T1000 (cell line): ENCODE measurements at regions not wholly inside any gene's neighbourhood (a gene's known extent, or its start where the extent isn't known, plus 50 kb on each side); places are given as distances from the start of the nearest gene placed in this dataset.

Experiments used
- DNase-seq: peaks from one replicate; lab custom pipeline; 2025; ENCODE audit warnings: mixed read lengths; lab: John Stamatoyannopoulos, UW

DNA sequence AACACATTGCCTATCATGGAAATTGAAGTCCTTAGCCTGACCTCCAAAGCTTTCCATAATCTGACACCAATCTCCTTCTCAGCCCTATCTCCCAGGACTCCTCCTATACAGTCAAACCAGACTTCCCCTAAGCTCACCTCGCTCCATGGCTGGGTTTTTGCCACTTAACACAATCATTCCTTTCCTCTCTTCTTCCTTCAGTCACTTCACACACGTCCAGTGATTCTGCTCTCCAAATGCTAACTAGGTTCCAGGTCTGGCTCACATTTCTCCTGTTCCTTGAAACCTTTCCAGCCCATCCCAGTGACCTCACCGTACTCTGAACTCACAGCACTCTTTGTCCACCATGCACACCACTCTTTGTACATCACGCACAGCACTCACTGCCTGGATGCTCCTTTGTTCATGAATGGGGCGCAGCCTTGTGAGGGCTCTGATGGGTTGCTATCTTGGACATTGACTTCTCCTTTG, 98.4 kb downstream of the GLUL start:
- no peak for DNase-seq

GRCh38 chr1:182292193-182292741, 99.3 kb downstream of the GLUL start:
- no peak for DNase-seq

DNA sequence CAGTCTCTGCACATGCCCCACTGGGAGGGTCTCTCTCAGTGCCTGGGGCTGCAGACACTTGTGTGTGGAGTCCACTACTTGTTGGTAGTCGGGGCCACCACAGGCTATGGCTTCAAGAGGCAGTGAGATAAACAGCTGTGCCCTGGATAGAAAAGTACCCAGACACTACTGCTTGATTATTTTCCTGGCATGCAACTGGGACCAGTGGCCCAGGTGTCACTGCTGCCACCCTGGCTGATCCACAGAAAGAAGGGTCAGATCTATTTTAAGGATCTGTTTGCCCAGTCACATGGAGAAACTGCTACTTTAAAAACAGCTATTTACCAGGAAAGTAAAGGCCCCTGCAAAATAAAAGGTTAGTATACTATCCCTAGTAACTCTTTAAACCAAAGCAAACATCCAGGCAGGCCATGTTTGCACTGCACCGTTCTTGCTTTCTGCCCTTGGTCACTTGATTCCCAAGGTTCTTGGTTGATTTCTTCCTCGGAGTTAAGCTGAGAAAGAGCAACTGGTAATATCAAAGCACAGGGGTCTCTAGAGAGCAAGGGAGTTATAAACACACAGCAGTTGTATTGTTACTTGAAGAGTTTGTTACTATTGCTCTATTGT, 99.9 kb downstream of the GLUL start:
- DNase-seq, result no peak

- no peak for DNase-seq
Measured at GRCh38 chr1:182288749-182289604, 102.6 kb downstream of the GLUL start.

DNA sequence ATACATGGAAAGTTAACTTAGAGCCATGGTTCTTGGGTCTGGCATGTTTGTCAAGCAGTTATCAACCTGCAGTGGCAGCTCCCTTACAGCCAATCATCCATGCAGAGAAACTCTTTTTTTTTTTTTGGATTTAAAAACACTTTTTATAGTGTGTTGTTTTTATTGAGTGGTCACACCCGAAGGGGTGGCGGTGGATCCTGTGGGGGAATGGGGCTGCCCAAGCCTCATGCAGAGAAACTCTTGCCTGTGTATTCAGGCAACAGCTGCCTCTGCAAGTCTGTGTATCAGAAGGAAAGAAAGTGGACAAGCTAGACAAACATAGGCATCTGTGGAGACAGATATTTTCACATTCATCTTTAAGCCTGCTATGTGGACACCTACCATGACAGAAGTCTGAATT, 104.8 kb downstream of the GLUL start:
- DNase-seq, result no peak

DNA sequence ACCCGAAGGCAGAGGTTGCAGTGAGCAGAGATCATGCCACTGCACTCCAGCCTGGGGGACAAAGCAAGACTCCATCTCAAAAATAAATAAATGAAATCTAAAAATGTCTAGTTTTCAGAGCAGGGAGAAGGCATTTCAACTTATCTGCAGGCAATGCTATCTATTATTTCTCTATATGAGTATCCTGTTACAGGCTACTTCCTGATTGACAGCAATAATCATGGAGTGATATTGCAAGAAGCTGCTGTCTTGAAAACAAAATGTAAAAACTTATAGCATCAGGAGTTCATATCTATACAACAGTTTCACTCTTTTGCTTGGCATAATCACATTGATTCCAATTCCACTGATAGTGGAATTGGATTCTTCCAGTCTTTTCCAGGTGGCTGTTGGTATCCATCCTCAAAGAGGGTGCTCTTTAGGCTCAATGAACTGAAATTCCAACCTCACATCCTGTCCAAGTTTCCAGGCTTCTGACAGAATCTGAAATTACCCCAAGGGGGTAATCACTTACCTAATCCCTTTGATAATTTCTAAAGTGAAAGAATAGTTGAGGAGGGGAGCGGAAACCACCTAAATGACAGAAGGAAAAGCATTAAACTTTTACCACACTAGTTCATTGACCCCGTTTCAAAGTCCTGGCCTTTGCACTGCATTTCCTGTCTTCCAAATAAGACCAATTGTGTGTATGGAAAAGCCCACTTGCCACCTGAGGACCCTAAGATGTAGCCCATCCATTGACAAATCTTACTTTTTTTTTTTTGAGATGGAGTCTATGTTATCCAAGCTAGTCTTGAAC, 107.6 kb downstream of the GLUL start:
- DNase-seq, result no peak

GRCh38 chr1:182281541-182281940, 110.0 kb downstream of the GLUL start:
- DNase-seq, result no peak

GRCh38 chr1:182280504-182280900, 111.1 kb downstream of the GLUL start:
- DNase-seq, result no peak

DNA sequence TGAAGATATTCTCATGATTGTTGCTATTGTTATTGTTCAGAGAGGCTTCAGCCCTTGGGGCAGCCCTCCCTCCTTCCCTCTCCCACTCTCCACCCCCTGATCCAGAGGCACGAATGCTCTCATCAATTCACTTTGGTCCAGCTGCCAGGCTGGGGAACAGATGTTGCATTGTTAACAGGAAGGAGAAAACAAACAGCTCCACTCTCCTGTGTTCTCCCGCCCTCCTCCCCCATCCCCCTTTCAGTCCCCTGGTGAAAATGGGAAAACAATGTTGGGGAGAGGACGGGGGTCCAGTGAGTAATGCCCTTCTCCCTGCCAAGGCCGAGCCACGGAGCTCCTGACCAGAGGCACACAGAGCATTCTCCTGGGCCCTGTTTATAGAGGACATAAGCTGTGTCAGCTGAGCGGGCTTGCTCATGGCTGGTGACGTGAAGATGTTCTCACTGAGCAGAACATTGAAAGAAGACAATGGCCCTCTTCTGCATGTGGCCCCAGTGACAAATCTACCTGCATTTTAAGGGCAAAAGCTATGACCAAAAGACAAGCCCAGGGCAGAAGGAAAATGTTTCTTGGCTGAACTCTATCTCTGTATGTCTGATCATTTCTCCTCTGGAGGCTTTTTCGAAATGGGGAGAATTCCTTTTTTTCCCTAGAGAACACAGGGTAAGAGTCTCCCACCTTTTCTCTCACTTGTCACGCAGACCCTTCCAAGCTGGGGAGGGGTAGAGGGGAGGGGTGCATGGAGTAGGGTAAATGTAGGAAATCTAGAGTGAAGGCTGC, 111.7 kb downstream of the GLUL start:
- no peak for DNase-seq

DNA sequence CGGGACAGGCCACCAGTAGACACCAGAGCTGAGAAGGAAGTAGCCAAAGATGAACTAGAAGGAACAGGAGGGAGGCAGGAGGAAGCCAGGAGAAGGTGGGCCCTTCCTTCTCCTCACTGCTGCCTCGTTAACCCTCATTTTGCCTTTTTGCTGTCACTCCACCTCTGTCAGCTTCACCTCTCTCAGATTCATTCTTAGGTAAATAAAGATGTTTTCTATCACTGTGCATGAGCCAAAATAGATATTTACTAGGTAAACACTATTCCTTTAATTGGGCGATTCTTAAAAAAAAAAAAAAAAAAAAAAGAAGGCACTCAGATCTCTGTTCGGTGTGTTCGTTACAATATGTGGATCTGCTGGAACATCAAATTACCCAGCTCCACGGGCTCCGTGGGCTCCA, 112.3 kb downstream of the GLUL start:
- DNase-seq, result no peak

DNA sequence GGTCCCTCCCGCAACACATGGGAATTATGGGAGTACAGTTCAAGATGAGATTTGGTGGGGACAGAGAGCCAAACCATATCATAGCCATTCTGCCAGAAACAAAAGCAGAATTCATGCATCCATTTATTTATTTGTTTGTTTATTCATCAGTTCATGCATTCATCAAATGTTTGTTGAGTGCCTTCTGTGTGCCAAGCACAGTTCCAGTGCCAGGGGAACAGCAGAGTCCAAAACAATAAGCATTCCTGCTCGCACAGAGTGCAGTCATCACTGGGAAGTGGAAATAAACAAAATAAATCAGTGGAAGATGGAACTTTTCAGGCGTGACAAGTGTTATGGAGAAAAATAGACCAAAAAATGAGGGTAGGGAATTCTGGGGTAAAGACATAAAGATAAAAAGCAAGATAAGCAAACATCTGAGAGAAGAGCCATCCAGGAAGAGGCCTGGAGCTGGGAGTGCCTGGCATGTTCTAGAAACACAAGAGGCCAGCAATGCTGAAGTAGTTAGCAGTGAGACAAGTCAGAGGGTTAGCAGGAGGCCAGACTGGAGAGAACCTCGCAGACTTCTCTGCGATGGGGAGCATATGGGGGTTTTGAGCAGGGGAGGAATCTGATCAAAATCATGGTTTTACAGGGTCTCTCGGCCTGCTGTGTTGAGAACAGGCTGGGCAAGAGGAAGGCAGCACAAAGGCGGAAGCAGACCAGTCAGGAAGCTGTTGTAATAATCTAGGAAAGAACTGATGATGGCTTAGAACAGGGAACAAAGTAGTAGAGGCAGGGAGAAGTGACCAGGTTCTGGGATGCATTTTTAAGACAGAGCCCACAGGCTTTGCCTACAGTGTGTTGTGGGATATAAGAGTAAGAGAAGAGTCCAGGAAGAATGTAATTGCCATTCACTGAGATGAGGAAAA, 113.2 kb downstream of the GLUL start:
- no peak for DNase-seq

- DNase-seq, result no peak
Measured at GRCh38 chr1:182275271-182275670, 116.3 kb downstream of the GLUL start.

- DNase-seq, result no peak
Measured at GRCh38 chr1:182274618-182275017, 117.0 kb downstream of the GLUL start.

DNA sequence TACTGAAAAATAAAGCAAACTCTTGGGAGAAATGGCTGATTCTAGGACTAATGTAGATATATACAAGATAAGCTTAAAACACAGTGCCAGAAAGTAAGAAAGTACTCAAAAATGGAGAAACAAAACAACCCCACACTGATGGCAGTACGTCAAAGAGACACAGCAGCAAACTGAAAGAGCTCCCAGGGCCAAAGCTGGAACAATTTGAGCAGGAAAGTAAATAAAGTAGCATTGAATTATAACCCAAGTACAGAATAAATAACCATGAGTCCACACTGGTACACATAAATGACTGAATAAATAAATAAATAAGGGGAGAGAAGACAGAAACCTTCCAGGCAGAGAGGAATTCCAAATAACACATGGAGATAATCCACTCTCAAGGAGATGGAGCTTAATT, 120.9 kb downstream of the GLUL start:
- no peak for DNase-seq

GRCh38 chr1:182269097-182269496, 122.5 kb downstream of the GLUL start:
- DNase-seq, result no peak

DNA sequence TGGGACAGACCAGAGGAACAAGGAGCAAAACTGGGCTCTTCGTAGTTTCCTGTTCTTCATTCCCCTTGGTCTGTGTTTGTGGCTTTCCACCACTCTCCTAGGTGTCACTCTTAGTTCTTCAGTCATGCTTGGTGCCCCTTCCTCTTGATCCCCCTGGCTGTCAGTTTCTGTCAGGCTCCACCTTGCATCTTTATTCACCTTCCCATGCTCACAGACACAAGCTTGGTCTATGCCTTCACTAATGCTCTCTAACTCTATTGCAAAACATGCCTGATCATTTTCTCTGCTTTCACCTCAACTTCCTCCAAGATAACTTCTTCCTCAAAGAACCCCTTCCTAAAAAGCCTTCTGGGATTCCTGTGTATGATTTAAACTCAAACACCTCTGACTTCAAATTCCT, 122.9 kb downstream of the GLUL start:
- no peak for DNase-seq

DNA sequence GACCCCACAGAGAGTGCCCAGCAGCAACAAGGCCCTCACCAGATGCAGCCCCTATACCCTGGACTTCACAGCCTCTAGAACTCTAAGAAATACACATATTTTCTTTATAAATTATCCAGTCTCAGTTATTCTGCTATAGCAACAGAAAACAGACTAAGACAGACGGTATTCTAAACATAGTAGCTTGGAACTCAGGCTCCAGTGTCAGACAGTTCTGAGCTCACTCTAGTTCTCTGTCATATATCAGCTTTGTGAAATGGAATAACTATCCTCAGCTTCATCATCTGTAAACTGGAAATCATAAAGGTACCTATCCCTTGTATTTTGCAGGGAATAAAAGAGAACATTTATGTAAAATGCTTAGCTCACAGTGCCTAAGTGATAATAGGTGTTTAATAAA, 127.4 kb downstream of the GLUL start:
- no peak for DNase-seq

GRCh38 chr1:182263706-182264105, 127.9 kb downstream of the GLUL start:
- DNase-seq, result no peak

DNA sequence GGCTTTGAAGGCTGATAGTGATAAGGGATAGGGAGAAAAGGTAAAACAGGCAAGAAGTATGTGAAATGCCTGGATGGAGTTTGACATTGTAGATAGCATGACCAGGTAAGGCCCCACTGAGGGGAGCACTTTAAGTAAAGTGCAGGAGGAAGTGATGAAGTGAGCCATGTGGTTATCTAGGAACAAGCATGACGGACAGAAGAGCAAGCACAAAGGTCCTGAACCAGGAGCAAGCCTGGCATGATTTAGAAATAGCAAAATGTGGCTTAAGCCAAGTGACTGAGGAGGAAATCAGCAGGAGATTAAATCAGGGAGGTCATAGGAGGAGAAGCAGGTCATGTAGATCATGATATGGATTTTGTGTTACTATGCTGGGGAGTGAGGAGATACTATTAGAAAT, 129.2 kb downstream of the GLUL start:
- no peak for DNase-seq

DNA sequence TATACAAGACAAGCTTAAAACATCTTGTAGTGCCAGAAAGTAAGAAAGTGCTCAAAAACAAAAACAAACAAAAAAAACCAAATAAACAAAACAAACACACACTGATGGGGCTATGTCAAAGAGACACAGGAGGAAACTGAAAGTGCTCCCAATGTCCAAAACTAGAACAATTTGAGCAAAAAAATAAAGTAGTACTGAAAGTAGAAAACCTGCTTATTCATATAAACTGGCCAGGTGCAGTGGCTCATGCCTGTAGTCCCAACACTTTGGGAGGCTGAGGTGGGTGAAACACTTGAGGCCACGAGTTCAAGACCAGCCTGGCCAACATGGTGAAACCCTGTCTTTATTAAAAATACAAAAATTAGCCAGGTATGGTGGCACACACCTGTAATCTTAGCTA, 129.9 kb downstream of the GLUL start:
- no peak for DNase-seq

DNA sequence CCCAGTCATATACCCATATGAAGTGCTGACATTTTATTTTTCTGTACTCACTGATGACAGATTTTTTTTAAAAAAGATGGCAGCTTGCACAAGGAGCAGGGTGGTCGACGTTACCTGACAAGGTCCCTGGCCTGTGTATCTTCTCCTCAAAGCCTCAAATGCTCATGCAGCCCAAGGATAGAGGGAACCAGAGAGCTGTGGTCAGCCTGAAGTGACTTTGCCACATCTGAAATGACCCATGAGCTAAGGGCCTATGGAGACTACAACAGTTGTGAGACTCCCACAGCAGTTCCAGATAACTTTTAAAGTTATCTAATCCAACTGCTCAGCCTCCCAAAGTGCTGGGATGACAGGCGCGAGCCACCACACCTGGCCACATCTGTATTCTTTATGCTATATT, 131.1 kb downstream of the GLUL start:
- DNase-seq, result no peak
